ENCODE measurements at regions not wholly inside any gene's neighbourhood (a gene's known extent, or its start where the extent isn't known, plus 50 kb on each side); places are given as distances from the start of the nearest gene placed in this dataset.

DNA sequence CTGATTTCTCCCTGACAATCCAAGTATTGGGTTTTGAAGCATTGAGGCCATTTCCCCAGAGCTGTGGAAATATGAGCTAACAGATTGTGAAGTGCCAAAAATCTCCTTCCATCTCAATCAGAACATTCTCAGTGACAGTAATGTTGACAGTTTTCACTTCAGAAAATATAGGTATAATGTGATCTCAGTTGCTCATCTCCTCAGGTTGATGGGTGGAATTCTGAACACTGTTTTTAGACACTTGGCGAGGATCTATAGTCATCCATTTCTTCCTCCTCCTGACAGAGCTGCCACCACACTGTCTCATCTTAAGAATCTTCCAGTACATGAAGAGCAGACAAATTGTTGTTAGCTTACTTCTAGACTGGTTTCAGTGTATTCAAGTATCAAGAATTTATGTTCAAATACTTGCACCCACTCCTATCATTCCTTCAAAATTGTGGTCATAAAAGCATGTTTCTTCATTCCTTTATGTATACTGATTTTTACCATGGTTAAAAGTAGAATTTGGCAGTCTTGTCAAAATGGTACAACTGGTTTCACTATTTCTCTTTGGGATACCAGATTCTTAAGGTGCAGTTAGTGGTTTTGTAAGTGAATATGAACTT is 199.7 kb upstream of the TLE4 start:
- POLR2A ChIA-PET (ENCODE audit: low non-redundant PET) = no interaction called here
- DNase-seq (ENCODE audit: low spot score) = no peak
- intact Hi-C loops (cut with micrococcal nuclease; ENCODE audit: unreplicated experiment) = no loop called here

DNA sequence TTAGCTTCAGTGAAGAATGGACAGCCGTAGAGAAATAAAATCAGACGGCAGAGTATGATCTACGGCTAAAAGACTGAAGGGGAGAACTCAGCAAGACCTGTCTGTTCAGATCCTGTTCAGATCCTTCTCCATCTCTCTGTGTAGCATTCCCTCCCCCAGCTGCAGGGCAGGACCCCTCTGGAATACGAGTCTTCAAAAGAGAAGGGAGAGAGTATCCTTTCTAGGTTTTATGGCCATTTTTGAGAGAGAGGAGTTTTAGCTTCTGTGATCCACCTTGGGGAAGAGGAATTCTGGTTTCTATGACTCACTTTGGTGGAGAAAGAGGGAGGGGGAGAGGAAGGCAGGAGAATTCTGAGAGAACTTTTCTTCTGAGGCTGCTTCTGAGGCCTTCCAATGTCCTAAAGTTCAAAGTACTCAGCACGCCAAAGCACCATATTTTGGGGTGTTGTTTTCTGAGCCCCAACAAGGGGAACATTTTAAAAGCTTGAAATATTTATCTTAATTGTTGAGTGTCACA is 194.4 kb upstream of the TLE4 start:
- Histone ChIP-seq H3K4me1 (ENCODE audit: insufficient read depth, low read length, poor library complexity, severe bottlenecking) (no peaks in the 10 kb centered on the region), H3K27me3 (replicated peaks; ENCODE audit: insufficient read depth, low read depth, low read length, poor library complexity) (peaks cover 5% of the 10 kb centered on the region), H3K4me3 (ENCODE audit: low read depth, low read length, poor library complexity, severe bottlenecking) (no peak overlapping the region), H3K9me3 (ENCODE audit: low read depth, low read length, poor library complexity, severe bottlenecking) (no peaks in the 10 kb centered on the region), H3K27ac (ENCODE audit: low read depth, low read length, poor library complexity, severe bottlenecking) (no peak overlapping the region), H3K36me3 (ENCODE audit: insufficient read depth, low read length, poor library complexity, severe bottlenecking) (no peaks in the 10 kb centered on the region)
- BruUV-seq (replicated peaks) = no TSS peak
- no peak for TF ChIP-seq EZH2 (IDR thresholded peaks at IDR 0.05; ENCODE audit: borderline replicate concordance, low read depth, low read length, poor library complexity, severe bottlenecking)
- TF ChIP-seq CTCF (conservative IDR thresholded peaks at IDR 0.05; ENCODE audit: low read depth, low read length) = no peak
- no peak for DNase-seq (ENCODE audit: low spot score)
- intact Hi-C loops (cut with micrococcal nuclease; ENCODE audit: unreplicated experiment) = no loop called here
- ChIA-PET POLR2A (ENCODE audit: low non-redundant PET) (no interaction called here), CTCF (no interaction called here)

More for the DNA sequence above, 199.7 kb upstream of the TLE4 start:
- Histone ChIP-seq H3K4me3 (ENCODE audit: low read depth, low read length, poor library complexity, severe bottlenecking) (no peak overlapping the region), H3K9me3 (ENCODE audit: low read depth, low read length, poor library complexity, severe bottlenecking) (no peaks in the 10 kb centered on the region), H3K27me3 (replicated peaks; ENCODE audit: insufficient read depth, low read depth, low read length, poor library complexity) (peaks cover 5% of the 10 kb centered on the region), H3K27ac (ENCODE audit: low read depth, low read length, poor library complexity, severe bottlenecking) (no peak overlapping the region), H3K36me3 (ENCODE audit: insufficient read depth, low read length, poor library complexity, severe bottlenecking) (no peaks in the 10 kb centered on the region), H3K4me1 (ENCODE audit: insufficient read depth, low read length, poor library complexity, severe bottlenecking) (no peaks in the 10 kb centered on the region)
- CTCF ChIA-PET = no interaction called here
- TF ChIP-seq CTCF (conservative IDR thresholded peaks at IDR 0.05; ENCODE audit: low read depth, low read length) = no peak
- no peak for TF ChIP-seq EZH2 (IDR thresholded peaks at IDR 0.05; ENCODE audit: borderline replicate concordance, low read depth, low read length, poor library complexity, severe bottlenecking)
- no TSS peak for BruUV-seq (replicated peaks)

DNA sequence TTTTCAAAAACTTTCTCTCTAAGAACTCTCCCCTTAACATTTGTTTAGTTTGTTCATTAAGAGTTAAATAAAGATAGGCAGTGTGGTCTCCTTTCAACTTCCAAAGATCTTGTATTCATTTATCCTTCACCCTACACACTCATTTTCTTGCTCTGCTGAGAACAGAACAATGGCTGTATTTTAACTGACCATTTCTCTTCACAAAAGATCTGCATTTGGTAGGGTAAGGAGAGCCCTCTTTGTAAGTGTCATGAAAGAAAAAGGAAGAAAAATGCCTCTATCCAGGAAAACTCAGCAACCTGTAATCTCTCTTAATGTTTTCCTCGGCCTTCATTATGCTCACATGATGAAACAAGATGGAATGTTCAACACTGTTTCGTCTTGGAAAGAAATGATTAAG is 193.7 kb upstream of the TLE4 start:
- TF ChIP-seq CTCF (conservative IDR thresholded peaks at IDR 0.05; ENCODE audit: low read depth, low read length) (no peak), EZH2 (IDR thresholded peaks at IDR 0.05; ENCODE audit: borderline replicate concordance, low read depth, low read length, poor library complexity, severe bottlenecking) (no peak)
- Histone ChIP-seq H3K4me1 (ENCODE audit: insufficient read depth, low read length, poor library complexity, severe bottlenecking) (no peaks in the 10 kb centered on the region), H3K9me3 (ENCODE audit: low read depth, low read length, poor library complexity, severe bottlenecking) (no peaks in the 10 kb centered on the region), H3K27ac (ENCODE audit: low read depth, low read length, poor library complexity, severe bottlenecking) (no peak overlapping the region), H3K36me3 (ENCODE audit: insufficient read depth, low read length, poor library complexity, severe bottlenecking) (no peaks in the 10 kb centered on the region), H3K27me3 (replicated peaks; ENCODE audit: insufficient read depth, low read depth, low read length, poor library complexity) (peaks cover 2% of the 10 kb centered on the region), H3K4me3 (ENCODE audit: low read depth, low read length, poor library complexity, severe bottlenecking) (no peak overlapping the region)
- BruUV-seq (replicated peaks) = no TSS peak
- POLR2A ChIA-PET (ENCODE audit: low non-redundant PET) = no interaction called here
- DNase-seq (ENCODE audit: low spot score) = no peak
- intact Hi-C loops (cut with micrococcal nuclease; ENCODE audit: unreplicated experiment) = no loop called here
- CTCF ChIA-PET = no interaction called here

Measured in A673 (cell line).